Activated naive CD4-positive, alpha-beta T cell (primary cell): ENCODE measurements at regions not wholly inside any gene's neighbourhood (a gene's known extent, or its start where the extent isn't known, plus 50 kb on each side); places are given as distances from the start of the nearest gene placed in this dataset.

Source experiments
- DNase-seq, 4 experiments: peaks; one replicate each; lab custom pipeline; 2025; lab: John Stamatoyannopoulos, UW

DNA sequence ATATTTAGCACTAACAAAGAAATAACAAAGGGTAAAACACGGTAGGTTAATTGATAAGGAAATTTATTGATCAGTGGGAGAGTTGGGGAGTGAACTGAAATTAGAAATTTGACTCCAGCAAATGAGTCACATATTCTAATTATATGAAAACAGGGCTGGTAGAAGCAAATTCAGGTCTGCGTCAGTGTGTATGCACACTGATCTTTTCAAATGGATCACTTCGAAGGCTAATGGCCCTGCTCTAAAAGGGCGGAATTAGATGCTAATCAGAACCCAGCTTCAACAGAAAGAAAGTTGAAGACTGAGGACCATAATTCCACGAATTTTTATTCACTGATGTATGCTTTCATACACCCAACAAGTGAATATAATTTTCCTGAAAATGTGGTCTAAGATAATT, 762.4 kb upstream of the DPPA4 start:
- DNase-seq, result no peak

DNA sequence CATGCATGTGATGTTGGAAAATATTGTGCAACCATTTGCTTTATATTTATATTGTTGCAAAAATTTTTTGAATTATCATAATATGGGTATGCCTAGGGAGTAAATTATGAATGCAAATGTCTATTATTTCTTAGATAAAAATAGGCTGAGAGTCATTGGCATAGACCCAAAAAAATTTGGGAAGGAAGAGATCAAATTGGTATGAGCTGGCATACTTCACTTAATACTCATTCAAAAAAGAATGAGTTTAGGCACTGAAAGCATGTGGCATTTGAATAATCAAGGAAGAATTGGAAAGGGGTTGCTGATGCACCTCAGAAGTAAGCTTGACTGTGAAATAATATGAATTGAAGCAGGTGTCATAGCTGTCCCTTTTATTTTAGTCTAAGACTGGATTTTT, 764.0 kb upstream of the DPPA4 start:
- no peak for DNase-seq

DNA sequence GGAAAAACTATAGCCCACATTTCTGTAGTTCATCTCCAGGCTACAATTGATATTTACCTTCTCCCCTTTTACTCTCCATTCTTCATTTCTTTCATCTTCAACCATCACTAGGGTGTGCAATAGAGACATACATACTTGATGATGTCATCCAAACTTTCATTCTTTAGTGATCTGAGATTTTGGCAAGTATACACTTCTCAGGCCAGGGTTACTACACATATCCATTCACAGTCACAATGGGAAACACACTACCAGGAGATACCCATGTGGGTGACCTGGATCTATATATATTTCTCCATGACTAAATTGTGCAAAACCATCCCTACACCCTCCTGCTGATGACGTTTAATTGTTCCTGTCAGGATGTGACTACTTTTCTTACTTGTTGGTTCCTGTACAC, 769.5 kb upstream of the DPPA4 start:
- DNase-seq, result no peak

DNA sequence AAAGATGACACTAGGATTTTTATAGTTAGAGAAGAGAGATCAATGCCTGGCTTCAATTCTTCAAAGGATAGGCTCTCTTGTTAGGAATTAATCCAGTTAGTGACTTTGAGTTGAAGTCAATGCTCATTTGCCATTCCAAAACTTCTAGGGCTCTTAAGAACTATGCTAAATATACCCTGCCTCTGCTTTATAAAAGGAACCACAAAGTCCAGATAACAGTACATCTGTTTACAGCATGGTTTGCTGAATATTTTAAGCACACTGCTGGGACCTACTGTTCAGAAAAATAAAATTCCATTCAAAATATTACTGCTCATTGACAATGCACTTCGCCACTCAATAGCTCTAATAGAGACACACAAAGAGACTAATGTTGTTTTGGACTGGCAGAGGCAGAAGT, 786.6 kb upstream of the DPPA4 start:
- no peak for DNase-seq

DNA sequence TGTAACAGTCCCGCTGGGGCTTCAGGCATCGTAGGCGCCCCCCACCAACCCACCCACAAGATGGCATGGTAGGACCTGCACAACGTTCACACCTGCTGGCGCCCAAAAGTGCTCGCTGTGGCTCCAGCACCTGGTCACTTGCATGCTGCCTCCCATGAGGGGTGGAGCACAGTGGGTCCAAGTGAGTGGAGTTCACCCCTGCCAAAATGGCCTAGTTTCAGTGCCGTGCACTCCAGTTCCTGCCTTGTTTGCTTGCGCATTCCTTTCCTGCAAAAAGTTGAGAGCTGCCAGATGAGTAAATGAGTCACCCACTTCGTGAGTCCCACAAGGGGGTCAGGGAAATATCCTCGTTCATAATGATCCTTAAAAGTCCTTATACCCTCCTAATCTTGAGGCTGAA, 788.7 kb upstream of the DPPA4 start:
- DNase-seq, result no peak

DNA sequence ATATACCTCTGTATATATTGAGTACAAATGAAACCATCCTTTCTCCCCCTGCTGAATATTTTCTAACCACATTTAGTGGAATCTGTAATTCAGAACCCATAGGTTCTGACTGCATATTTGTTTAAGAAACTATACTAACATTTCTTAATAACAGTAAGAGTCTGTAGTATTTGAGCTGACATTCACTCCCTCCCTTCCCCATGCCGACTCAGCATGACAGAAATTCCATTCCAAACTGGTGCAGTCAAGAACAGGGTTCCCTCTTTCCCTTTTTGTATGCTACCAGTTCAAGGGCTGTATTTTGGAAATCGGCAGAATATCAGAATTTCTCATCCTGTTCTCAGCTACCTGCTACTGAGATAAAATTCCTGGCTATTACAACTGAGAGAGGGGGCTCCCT, 796.6 kb upstream of the DPPA4 start:
- no peak for DNase-seq

DNA sequence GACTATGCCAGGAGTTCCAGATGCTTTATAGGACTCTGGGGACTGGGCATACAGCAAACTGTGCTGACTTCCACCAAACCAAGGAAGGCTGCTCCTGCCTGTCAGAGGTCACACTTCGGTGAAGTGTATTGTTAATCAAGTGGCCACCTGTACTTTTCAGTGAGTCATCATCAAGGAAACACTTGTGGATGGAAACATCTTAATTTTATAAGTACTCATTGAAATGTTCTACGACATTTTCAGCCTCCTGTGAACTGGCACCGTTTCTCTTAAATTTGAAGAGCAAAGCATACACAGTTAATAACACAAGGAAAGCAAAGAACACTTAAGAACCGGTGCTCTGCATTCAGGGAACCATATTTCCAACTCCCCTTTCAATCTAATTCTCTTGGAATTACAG, 801.7 kb upstream of the DPPA4 start:
- no peak for DNase-seq

DNA sequence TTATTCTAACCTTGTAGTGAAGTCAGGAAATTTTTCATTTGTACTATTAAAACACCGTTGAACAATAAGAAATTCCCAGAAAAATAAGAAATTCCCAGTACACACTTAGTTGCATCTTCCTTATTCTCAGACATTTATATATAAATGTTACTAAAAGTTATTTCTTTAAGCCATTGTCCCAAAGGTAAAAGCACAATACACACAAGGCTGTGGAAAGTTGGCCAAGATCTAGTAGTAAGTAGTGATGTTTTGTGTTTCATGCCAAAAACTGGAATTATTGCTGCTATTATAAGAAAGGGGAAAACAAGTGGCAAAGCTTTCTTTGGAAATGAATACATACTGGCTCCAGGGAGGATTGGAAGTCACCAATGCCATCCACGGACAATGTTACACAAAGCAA, 802.5 kb upstream of the DPPA4 start:
- no peak for DNase-seq

DNA sequence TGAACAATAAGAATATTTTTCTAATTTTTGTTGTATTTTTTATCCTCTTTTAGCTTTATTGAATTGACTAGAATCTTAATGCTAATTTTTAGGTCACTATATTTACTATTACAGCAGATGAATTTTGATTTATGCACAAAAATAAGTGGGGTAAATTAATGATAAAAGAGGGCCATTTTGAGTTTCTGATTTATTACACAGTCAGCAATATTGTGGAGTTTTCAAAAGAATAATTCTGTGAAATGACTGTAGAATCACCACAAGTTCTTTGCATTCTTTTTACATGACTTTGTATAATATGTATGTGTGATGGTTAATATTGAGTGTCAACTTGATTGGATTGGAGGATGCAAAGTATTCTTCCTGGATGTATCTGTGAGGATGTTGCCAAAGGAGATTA, 812.4 kb upstream of the DPPA4 start:
- DNase-seq, result no peak

DNA sequence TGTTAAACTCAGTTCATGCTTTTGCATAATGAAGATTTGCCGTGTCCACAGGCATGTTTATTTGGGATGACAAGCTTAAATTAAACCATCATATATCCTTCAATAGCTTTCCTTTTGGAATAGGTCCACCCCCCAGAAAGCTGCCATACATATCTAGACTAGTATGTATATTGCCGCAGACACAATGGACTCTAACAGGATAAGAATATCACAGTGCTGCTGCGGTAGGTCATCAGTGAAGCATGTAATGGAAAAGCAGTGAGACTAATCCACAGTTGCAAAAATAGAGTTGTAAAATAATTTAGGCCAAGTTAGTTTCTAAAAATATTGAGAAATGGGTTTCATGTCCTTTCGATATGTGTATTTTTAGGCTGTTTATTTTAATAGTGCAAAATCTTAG, 819.9 kb upstream of the DPPA4 start:
- DNase-seq, result no peak

DNA sequence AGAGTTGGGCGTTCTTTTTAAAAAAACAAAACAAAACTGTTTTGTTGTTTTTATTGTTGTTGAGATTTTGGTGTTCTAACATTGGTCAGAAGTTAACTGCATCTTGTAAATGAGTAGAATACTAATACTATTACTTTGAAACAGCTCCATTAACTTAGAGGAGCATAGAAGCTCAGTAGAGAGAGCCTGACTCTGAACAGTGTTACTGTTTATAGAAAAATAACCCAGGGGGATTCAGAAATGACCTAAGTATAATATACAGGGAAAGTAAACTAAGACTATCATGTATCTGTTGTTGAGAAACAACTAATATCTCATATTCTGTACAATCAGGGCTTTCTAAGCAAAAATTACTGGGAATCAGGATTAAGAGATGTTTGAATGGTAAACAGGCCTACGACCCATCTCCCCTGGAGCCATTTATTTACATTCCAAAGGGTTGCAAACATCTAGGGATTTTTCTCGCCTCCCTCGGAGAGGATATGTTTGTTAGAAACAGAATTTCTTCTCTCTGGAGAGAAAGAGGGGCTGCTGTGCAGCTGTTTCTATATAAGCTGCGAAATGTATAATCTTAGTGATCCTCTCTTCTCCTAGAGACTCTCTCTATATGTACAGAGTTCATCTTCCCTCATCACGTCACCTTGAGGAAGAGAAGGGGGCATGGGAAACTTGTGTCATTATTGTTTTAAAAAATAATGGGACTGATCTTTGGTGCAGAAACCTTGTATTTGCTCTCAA, 827.5 kb upstream of the DPPA4 start:
- no peak for DNase-seq

DNA sequence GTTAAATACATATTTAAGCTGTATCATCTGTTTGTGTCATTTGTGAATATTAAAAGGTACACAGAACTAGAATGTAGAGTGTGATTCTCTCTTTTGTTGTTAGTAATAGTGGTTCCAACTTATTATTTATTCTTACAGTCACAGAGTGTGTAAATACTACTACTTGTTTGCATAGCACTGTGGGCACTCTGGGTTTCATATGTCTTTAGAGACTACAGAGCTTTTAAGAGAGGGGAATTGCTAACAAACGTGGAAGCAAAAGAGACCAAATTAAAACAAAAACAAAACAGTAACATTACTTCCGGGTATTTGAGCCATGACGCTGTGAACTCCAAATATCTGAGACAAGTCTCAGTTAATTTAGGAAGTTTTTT, 828.0 kb upstream of the DPPA4 start:
- no peak for DNase-seq

DNA sequence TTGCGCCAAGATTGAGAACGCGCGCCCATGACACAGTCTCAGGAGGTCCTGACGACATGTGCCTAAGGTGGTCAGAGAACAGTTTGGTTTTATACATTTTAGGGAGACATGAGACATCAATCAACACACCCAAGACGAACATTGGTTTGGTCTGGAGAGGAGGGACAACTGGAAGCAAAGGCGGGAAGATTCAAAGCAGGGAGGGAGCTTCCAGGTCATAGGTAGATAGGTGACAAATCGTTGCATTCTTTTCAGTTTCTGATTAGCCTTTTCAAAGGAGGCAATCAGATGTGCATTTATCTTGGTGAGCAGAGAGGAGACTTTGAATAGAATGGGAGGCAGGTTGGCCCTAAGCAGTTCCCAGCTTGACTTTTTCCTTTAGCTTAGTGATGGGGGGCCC, 828.4 kb upstream of the DPPA4 start:
- no peak for DNase-seq

DNA sequence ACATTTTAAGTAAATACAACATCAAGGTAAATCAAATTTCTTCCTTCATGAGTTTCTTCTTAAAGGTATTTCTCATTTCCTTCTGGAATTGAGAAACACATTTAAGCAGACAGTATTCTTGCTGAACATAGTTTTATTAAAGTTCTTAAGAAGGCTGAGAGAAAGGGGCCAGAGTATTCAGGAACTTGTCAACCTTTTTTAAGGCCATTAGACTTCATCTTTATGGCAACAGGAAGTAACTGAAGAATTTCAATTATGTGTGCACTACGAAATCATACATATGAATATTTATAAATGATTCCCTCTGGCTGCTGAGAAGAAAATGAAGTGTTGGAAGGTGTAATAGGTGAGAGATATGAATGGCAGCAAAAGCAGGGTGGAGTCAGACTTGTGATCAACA, 829.4 kb upstream of the DPPA4 start:
- no peak for DNase-seq

DNA sequence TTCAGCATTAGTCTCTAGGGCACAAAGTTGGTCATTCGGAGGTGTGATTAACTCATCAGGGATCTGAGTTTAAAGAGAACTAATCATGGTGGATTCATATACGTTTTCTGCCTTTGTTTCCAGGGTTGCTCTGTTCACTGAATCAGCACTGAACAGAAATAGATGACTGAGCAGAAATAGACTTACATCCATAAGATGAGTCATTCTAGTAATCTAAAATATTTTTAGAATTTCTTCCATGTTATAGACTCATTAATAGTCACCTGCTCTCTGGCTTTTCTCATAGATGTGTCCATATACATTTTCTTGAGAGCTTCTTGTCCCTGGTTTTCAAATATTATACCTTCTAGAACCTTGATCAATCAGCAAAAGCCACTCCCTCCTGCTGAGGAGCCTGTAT, 837.6 kb upstream of the DPPA4 start:
- no peak for DNase-seq

DNA sequence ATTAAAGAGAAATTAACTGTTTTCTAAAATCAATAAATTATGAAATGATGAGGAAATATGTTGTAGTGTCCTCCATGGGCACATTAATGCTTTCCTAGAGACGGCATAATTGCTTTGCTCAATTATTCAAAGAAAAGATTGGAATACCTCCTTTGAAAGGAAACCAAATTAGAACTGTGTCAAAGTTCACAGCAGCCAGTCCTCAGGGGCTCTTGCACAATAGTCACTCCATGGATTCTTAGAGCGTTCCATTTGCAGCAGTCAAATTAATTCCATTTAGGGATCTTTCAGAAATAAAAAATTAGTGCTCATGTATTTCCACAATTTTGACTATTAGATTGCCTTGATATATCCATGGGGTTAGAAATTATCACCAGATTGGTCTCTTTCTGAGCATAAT, 841.6 kb upstream of the DPPA4 start:
- DNase-seq, result no peak

DNA sequence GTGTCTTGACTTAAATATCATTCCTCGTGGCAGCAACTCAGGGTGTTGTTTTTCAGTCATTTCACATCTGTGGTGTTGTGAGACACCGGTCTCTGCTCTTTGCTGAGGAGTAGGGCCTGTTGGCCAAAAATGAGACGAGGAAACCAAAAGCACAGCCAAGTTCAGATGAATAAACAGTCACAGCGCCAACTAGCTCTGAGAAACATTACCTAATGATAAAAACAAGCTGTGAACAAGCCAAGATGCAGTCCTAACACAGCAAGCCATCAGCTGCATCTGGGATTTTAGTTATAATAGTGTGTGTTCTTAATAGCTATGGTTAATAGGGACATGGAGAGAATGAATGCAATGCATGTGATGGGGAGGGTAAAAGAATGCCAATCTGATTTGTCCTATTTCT, 843.4 kb upstream of the DPPA4 start:
- no peak for DNase-seq

DNA sequence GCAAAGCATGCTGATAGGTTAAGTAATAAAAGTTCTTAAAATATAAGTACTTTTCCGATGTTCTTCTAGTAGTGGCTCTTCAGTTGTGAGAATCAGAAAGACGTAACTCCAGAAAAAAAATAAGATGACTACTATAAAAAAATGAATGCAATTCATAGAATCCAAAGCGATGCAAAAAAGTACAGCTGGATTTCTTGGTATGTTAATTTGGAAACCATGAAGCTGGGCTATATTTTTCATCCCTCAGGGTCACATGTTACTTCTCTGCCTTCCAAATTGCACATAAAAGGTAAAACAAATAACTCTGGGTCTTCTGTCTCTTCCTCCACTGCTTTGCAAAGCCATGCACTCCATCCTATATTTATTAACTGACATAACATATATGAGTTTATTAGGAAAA, 843.9 kb upstream of the DPPA4 start:
- DNase-seq, result no peak

DNA sequence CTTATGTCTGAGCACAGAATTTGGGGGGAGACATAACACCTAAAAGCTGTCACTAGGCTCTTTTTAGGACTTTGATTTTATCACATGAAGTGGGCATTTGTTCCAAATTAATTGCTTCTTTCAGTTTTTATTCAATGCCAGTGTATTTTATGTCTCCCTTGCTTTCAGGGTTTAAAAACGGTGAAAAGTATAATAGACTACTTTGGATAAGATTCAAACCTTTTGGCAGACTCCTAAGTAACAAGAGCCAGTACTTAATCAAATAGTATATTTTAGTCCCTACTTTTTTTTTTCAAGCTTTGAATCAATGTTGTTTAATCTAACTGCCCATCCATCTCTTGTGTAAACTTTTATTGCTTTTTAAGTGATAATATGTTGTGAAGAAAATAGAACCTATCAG, 847.2 kb upstream of the DPPA4 start:
- no peak for DNase-seq

DNA sequence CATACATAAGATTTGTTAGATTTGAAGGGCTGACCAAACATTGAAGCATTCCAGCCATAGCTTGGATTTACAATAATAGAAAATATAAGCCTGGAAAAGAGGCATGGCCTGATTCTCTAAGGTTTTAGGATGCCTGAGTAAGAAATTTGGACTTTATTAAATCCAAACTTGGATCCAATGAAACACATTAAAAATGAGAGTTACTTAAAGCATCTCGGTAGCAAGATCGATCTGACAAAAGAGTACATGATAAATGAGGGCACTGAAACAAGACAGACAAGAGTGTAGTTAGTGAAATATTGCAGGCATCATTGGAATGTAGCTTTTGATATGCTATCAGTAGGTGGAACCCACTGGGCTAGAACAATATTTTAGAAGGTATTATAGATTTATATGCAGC, 855.7 kb upstream of the DPPA4 start:
- no peak for DNase-seq

DNA sequence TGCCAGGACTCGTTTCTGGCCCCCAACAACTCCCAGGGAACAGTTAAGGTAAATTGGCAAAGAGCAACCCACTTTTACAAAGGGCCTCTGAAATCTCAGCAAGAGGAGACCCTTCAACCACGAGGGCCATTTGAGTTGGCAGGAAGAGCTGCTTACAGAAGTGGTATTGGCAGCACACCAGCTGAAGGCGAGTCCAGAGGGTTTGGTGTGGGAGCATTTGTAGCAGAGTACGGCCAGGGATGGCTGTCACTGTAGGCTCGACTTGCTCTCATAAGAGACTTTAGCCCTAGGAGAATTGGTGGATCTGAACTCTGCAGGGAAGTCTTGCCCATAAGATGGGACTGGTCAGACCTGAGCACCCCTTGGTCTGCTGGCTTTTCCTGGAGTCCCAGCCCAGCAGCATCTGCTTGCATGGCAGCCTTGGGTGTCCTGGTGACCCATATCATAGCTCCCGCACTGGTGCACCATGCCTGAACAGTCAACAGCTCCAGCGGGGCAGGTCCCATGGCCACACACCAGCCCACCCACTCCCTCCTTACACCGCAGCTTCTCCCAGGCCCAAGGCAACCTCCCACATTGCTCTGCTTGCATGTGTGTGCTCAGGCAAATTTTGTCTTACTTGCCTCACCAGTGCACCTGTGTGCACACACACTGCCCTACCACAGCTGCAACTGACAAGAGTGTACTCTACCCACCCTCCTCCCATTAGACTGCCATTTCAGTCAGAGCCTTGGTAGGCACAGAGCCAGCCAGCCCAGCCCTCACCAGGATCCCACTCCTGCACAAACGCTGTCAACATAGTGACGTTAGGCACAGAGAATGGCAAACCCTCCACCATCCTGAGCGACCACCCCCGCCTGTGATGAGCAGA, 861.6 kb upstream of the DPPA4 start:
- no peak for DNase-seq

DNA sequence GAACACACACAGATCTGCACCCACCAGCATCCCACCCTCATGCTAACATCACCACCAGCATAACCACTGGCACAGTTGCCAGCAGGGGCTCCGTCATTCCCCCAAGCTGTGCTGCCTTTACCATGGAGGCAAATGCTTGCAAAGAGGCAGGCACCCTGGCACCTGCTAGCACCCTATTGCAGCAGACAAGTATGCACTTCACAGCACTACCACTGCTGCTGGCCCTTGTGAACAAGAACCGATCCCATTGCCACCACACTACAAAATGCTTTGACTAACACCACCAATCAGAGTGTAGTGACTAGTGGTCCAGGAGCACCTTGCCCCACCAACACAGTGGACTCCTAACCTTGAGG, 862.2 kb upstream of the DPPA4 start:
- no peak for DNase-seq

DNA sequence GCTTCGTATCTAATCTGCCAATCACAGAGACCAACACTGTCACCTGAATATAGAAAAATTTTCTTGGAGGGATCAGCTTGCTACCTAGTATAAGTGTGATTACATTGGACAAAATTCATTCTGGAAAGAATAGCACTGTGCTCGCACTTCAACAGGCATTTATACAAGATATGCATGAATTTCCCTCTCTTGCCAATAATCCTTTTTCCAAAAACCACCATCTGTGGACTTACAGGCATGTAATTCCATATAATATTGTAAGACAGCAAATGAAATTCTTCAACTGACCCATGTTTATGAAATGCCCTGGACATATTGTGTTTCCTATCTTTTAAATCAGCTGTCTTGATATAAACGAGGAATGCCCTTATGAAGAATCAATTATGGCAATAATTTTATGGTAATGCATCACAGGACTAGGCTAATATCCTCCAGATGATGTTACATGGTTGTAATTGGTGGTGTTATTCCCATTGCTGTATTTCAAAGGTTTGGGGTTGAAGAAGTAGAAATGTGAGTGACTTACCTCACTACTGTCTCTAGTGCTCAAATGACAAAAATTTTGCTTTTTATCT, 861.4 kb upstream of the NECTIN3 start:
- DNase-seq, result no peak

DNA sequence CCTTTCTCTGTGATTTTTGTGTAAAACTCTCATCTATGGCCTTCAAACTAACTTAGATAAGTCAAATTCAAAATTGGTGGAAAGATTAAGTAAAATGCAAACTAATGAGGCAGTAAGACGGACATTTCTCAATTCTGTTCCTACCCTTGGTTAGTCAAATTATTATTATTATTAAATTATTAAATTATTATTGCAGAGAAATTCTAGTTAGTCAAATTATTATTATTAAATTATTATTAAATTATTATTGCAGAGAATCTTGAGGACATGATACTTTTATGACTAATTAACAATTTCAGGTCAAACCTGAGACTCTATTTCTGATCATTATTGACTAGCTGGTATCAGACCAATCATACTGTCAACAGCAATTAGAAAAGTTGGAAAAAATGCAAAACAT, 845.0 kb upstream of the NECTIN3 start:
- no peak for DNase-seq
